Heart right ventricle (tissue), 16 donors: ENCODE measurements at regions not wholly inside any gene's neighbourhood (a gene's known extent, or its start where the extent isn't known, plus 50 kb on each side); places are given as distances from the start of the nearest gene placed in this dataset.

Experiments
- ATAC-seq, 8 donors: fragments of 200-7000 bp; cut with Tn5 transposase; one replicate each; pipeline ENCODE4 v1.9.1; 2020; ENCODE audit warnings: mild to moderate bottlenecking in 8 of 8, moderate library complexity in 8 of 8, moderate number of reproducible peaks in 1 of 8
- DNase-seq, 2 donors: peaks; one replicate each; pipeline ENCODE4 v3.0.0-alpha.2; 2020
- H3K27ac ChIP-seq, 10 donors: fragments of 200-600 bp; sonication (generic) in 2 of 10; one replicate each; pipeline versions ENCODE4 v1.5.0 to v1.8.0; 2020 to 2022; ENCODE audit warnings: mild to moderate bottlenecking in 3 of 10
- H3K27me3 ChIP-seq, 7 donors: fragments of 200-600 bp; one replicate each; pipeline ENCODE4 v1.8.0; 2021 to 2022; ENCODE audit warnings: mild to moderate bottlenecking in 2 of 7
- H3K36me3 ChIP-seq, 9 donors: fragments of 200-600 bp; sonication (generic) in 1 of 9; one replicate each; pipeline versions ENCODE4 v1.5.0 to v1.8.0; 2020 to 2022; ENCODE audit warnings: mild to moderate bottlenecking in 2 of 9
- H3K4me1 ChIP-seq, 9 donors: fragments of 200-600 bp; sonication (generic) in 1 of 9; one replicate each; pipeline versions ENCODE4 v1.5.0 to v1.8.0; 2020 to 2022; ENCODE audit warnings: mild to moderate bottlenecking in 4 of 9
- H3K4me3 ChIP-seq, 10 donors: fragments of 200-600 bp; sonication (generic) in 2 of 10; one replicate each; pipeline versions ENCODE4 v1.5.0 to v1.8.0; 2020 to 2022; ENCODE audit warnings: mild to moderate bottlenecking in 7 of 10, moderate library complexity in 2 of 10
- H3K9me3 ChIP-seq, 11 donors: fragments of 200-600 bp in 10 of 11; sonication (generic) in 2 of 11; one replicate each; pipeline versions ENCODE4 v1.5.0 to v1.8.0; 2013 to 2022; ENCODE audit warnings: mild to moderate bottlenecking in 2 of 11, control low read depth in 1 of 11, moderate library complexity in 1 of 11
- WGBS, 2 donors: extraction: QIAGEN DNeasy Blood & Tissue Kit; methylation state at CpG; one replicate each; pipeline ENCODE4 v1.1.7; 2013; ENCODE audit warnings: inconsistent platforms in 1 of 2; 5-methylcytosine and 5-hydroxymethylcytosine counted together
- intact Hi-C, 10 donors: fragments of 100-400 bp; cut with DNase I; formaldehyde crosslinking; loops; one replicate each; pipeline versions ENCODE4 v1.11.1 to v1.14.2; 2022
- TF ChIP-seq, protein P1 (sequence below), 9 donors: fragments of 200-600 bp; sonication (generic) in 2 of 9; IDR thresholded peaks; one replicate each; pipeline versions ENCODE4 v1.5.0 to v1.8.0; 2021 to 2022; ENCODE audit warnings: antibody characterized with exemption in 9 of 9, mild to moderate bottlenecking in 5 of 9, moderate library complexity in 1 of 9
- donor health status: Arrhythmogenic right ventricular cardiomyopathy.
- donor health status: ischemic (EF 13 %, LVEDD 7.1; RV severe dilation, severe dysfunction).
- donor health status: healthy with polysubstance abuse.
- donor health status: DM: no; HTN: yes; CAD: no.
- donor health status: DM: no; HTN: no; CAD: no.
- donor health status: ischemic (EF 25% LVEDD 6.9; RV normal size, moderate dysfunction).
- donor health status: ischemic (EF 25% LVEDD 5.7; RV mildly dilated, moderate dysfunction).
- donor health status: healthy.
- donor health status: DM: yes; HTN: yes; CAD: no.
- donor health status: Ischemic cardiomyopathy.
- donor health status: ischemic (EF 35%, LVEDD 5.7; RV mildly dilated, moderate dysfunction).
- donor health status: nonischemic (EF 11% LVEDD 7.7; RV severe dilation, severe dysfunction).
- donor health status: DM: yes; HTN: yes; CAD: no.
- donor health status: PGD.
- donor health status: ischemic (EF 29% LVEDD 5.4; RV normal size, mild dysfunction).
- donor health status: nonischemic (EF 23%, LVEDD 6.1; RV moderate dilation, normal function).

DNA sequence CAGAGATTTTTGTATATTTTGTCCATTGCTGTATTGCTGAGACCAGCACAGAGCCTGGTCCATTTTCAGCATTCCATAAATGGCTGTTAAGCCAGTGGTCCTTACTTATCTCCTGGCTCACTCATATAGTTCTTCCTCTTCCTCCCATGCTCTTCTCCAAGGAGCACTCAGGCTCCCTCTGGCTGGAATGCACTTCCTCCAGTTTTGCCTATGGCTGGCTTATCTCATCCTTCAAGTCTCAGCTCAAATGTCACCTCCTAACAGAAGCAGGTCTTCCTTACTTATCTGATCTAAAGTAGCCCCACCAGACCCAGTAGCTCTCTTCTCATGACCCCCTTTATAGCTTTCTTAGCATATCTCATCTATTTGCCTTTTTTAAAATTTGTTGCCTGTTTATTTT lies 146.9 kb downstream of the SLC30A10 start:
- Histone ChIP-seq H3K36me3 (no peaks in the 10 kb centered on the region), H3K27ac (no peak overlapping the region), H3K4me1 (no peaks in the 10 kb centered on the region), H3K9me3 (no peaks in the 10 kb centered on the region), H3K4me3 (no peak overlapping the region), H3K27me3 (no peaks in the 10 kb centered on the region)
- intact Hi-C loops = no loop called here
- TF ChIP-seq, protein P1, sequence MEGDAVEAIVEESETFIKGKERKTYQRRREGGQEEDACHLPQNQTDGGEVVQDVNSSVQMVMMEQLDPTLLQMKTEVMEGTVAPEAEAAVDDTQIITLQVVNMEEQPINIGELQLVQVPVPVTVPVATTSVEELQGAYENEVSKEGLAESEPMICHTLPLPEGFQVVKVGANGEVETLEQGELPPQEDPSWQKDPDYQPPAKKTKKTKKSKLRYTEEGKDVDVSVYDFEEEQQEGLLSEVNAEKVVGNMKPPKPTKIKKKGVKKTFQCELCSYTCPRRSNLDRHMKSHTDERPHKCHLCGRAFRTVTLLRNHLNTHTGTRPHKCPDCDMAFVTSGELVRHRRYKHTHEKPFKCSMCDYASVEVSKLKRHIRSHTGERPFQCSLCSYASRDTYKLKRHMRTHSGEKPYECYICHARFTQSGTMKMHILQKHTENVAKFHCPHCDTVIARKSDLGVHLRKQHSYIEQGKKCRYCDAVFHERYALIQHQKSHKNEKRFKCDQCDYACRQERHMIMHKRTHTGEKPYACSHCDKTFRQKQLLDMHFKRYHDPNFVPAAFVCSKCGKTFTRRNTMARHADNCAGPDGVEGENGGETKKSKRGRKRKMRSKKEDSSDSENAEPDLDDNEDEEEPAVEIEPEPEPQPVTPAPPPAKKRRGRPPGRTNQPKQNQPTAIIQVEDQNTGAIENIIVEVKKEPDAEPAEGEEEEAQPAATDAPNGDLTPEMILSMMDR (IDR thresholded peaks at IDR 0.05) = no peak
- no peak for DNase-seq
- no peak for ATAC-seq

DNA sequence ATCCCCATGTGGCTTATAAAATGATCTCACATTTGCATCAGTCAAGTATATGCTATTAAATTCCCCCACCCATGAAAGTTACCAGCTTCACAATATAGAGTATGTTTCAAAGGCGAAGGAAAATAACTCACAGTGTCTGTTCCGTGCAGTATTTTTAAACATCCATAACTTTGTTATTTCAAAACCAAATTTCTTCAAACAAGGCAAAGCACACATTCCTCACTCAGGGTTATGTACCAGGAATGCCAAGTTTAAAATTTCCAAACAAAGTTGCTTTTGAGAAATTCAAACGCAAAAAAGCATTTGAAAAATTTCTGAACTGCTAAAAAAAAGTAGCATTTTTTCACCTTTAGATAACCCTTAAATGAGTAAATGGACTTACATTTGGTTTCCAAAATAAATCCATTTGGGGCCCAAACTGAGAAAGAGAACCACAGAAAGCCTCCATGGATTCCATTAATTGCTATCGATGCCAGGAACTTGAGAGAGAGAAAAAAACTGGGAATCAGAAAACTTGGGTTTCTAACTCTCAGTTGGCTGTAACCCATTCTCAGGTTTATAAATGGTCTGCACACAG lies 149.5 kb downstream of the SLC30A10 start:
- H3K4me3 ChIP-seq = no peak overlapping the region
- no peaks in the 10 kb centered on the region for H3K4me1 ChIP-seq
- H3K27ac ChIP-seq = no peak overlapping the region
- WGBS, 2 donors = 86 to 89% methylated on average over 4 of the region's 4 CpGs
- TF ChIP-seq, protein P1 (IDR thresholded peaks at IDR 0.05) = no peak
- H3K36me3 ChIP-seq = no peaks in the 10 kb centered on the region
- DNase-seq = no peak
- H3K9me3 ChIP-seq = peaks cover 0 to 3% (median 0%) of the 10 kb centered on the region in 11 donors
- intact Hi-C loops = no loop called here
- H3K27me3 ChIP-seq = no peaks in the 10 kb centered on the region
- no peak for ATAC-seq

DNA sequence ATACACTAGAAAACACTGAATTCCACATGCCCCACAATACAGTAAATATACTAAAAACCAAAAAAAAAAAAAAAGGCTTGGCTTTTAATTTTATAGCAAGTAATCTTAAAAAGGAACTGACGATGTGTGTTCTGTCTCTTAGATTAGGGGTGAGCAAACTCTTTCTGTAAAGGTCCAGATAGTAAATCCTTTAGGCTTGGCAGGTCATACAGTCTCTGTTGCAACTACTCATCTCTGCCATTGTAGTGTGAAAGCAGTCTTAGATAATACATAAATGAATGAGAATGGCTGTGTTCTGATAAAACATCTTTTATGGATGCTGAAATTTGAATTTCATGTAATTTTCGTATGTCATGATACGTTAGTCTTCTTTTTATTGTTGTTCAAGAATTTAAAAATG lies 150.2 kb downstream of the SLC30A10 start:
- Histone ChIP-seq H3K4me1 (peaks cover 0 to 5% (median 0%) of the 10 kb centered on the region in 9 donors), H3K27me3 (no peaks in the 10 kb centered on the region), H3K4me3 (no peak overlapping the region), H3K27ac (no peak overlapping the region), H3K36me3 (no peaks in the 10 kb centered on the region), H3K9me3 (peaks cover 0 to 3% (median 0%) of the 10 kb centered on the region in 11 donors)
- ATAC-seq = no peak
- TF ChIP-seq, protein P1 (IDR thresholded peaks at IDR 0.05) = no peak
- 79 to 83% methylated on average over 3 of the region's 3 CpGs for WGBS, 2 donors
- intact Hi-C loops = no loop called here
- no peak for DNase-seq

DNA sequence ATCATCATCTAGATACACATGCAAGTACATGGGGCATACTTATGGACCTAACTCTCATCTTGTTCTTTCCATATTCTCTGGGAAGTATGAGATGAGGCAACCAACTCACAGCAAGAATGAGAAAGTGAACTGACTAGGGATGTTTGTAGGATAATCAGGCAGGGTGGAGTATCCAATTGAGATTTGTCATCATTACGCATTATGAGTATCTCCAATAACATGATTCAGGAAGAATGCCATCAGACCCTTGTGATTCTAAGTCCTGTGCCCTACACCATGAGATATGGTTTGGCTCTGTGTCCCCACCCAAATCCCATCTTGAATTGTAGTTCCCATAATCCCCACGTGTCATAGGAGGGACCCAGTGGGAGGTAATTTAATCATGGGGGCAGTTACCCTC lies 154.0 kb downstream of the SLC30A10 start:
- TF ChIP-seq, protein P1 (IDR thresholded peaks at IDR 0.05) = no peak
- ATAC-seq (no peak), DNase-seq (no peak)
- intact Hi-C loops = no loop called here
- peaks cover 0 to 13% (median 2%) of the 10 kb centered on the region in 9 donors for H3K4me1 ChIP-seq
- H3K27me3 ChIP-seq = no peaks in the 10 kb centered on the region
- 94 to 98% methylated on average over 2 of the region's 2 CpGs for WGBS, 2 donors
- H3K27ac ChIP-seq = no peak overlapping the region
- peaks cover 0 to 3% (median 0%) of the 10 kb centered on the region in 11 donors for H3K9me3 ChIP-seq
- H3K36me3 ChIP-seq = no peaks in the 10 kb centered on the region
- no peak overlapping the region for H3K4me3 ChIP-seq
